ENCODE measurements at regions not wholly inside any gene's neighbourhood (a gene's known extent, or its start where the extent isn't known, plus 50 kb on each side); places are given as distances from the start of the nearest gene placed in this dataset.

- ChIA-PET CTCF (no interaction called here), POLR2A (no interaction called here)
- TF ChIP-seq CTCF (IDR thresholded peaks at IDR 0.05; ENCODE audit: control extremely low read depth, extremely low read depth, low read depth, missing control alignments) = no peak
- no peak for DNase-seq (ENCODE audit: extremely low spot score)
Measured at GRCh38 chr16:5709889-5710288, 612.3 kb upstream of the EEF2KMT start.

- ChIA-PET POLR2A (no interaction called here), CTCF (no interaction called here)
- TF ChIP-seq CTCF (IDR thresholded peaks at IDR 0.05; ENCODE audit: control extremely low read depth, extremely low read depth, low read depth, missing control alignments) = no peak
- DNase-seq (ENCODE audit: extremely low spot score) = no peak
Measured at GRCh38 chr16:5706211-5706610, 608.6 kb upstream of the EEF2KMT start.

- no peak for DNase-seq (ENCODE audit: extremely low spot score)
- CTCF ChIA-PET = no interaction called here
- POLR2A ChIA-PET = no interaction called here
- no peak for TF ChIP-seq CTCF (IDR thresholded peaks at IDR 0.05; ENCODE audit: control extremely low read depth, extremely low read depth, low read depth, missing control alignments)
Measured at GRCh38 chr16:5704271-5704670, 606.7 kb upstream of the EEF2KMT start.

- ChIA-PET POLR2A (no interaction called here), CTCF (interaction anchor here (1.1 kb wide), 1 partner anchor 9 kb away, joined by 3 read pairs; no protein-coding TSS in a partner anchor)
- no peak for DNase-seq (ENCODE audit: extremely low spot score)
- TF ChIP-seq CTCF (IDR thresholded peaks at IDR 0.05; ENCODE audit: control extremely low read depth, extremely low read depth, low read depth, missing control alignments) = no peak
Measured at GRCh38 chr16:5693426-5693825, 595.8 kb upstream of the EEF2KMT start.

GRCh38 chr16:5681966-5682365, 584.4 kb upstream of the EEF2KMT start:
- TF ChIP-seq CTCF (IDR thresholded peaks at IDR 0.05; ENCODE audit: control extremely low read depth, extremely low read depth, low read depth, missing control alignments) = no peak
- DNase-seq (ENCODE audit: extremely low spot score) = no peak
- ChIA-PET CTCF (interaction anchor here (1.4 kb wide), 1 partner anchor 10 kb away, joined by 4 read pairs; no protein-coding TSS in a partner anchor), POLR2A (no interaction called here)

GRCh38 chr16:5678371-5678770, 580.8 kb upstream of the EEF2KMT start:
- no peak for DNase-seq (ENCODE audit: extremely low spot score)
- ChIA-PET CTCF (no interaction called here), POLR2A (no interaction called here)
- TF ChIP-seq CTCF (IDR thresholded peaks at IDR 0.05; ENCODE audit: control extremely low read depth, extremely low read depth, low read depth, missing control alignments) = no peak

GRCh38 chr16:5671421-5671820, 573.8 kb upstream of the EEF2KMT start:
- ChIA-PET CTCF (interaction anchor here (1.6 kb wide), 1 partner anchor 11 kb away, joined by 4 read pairs; no protein-coding TSS in a partner anchor), POLR2A (no interaction called here)
- DNase-seq (ENCODE audit: extremely low spot score) = no peak
- TF ChIP-seq CTCF (IDR thresholded peaks at IDR 0.05; ENCODE audit: control extremely low read depth, extremely low read depth, low read depth, missing control alignments) = no peak
